ENCODE measurements at regions not wholly inside any gene's neighbourhood (a gene's known extent, or its start where the extent isn't known, plus 50 kb on each side); places are given as distances from the start of the nearest gene placed in this dataset.

DNA sequence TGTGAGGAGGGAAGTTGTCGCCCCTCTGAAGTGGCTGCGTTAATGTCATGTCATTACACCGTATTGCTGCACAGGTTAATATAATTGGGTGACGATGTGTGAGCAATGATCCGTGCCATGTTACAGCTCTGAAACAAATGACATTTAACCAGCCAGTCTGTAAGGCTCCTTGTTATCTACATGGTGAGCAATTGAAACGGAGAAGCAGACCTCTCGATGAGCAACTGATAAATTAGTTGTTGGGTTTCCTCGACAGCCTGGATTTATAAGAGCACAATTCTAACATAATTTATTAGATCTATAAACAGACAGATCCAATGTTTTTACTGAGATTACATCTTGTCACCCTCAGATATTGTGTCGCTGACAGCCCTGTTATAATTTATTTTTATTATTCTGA is 49.9 kb upstream of the MAFB start:
- Histone ChIP-seq H3K27ac (no peak overlapping the region), H3K4me3 (no peak overlapping the region), H3K27me3 (no peaks in the 10 kb centered on the region), H3K36me3 (no peaks in the 10 kb centered on the region), H3K4me1 (no peaks in the 10 kb centered on the region), H3K9me3 (no peaks in the 10 kb centered on the region)
- 48 to 55% methylated on average over 9 of the region's 9 CpGs for WGBS, 2 donors
- DNase-seq (ENCODE audit: low spot score in 2 of 2) = no peak
- TF ChIP-seq POLR2A (IDR thresholded peaks at IDR 0.05) = no peak
- TF ChIP-seq, protein P1, sequence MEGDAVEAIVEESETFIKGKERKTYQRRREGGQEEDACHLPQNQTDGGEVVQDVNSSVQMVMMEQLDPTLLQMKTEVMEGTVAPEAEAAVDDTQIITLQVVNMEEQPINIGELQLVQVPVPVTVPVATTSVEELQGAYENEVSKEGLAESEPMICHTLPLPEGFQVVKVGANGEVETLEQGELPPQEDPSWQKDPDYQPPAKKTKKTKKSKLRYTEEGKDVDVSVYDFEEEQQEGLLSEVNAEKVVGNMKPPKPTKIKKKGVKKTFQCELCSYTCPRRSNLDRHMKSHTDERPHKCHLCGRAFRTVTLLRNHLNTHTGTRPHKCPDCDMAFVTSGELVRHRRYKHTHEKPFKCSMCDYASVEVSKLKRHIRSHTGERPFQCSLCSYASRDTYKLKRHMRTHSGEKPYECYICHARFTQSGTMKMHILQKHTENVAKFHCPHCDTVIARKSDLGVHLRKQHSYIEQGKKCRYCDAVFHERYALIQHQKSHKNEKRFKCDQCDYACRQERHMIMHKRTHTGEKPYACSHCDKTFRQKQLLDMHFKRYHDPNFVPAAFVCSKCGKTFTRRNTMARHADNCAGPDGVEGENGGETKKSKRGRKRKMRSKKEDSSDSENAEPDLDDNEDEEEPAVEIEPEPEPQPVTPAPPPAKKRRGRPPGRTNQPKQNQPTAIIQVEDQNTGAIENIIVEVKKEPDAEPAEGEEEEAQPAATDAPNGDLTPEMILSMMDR (IDR thresholded peaks at IDR 0.05) = no peak
- no peak for TF ChIP-seq EP300 (IDR thresholded peaks at IDR 0.05)

- DNase-seq (ENCODE audit: low spot score in 2 of 2) = no peak
- Histone ChIP-seq H3K36me3 (no peaks in the 10 kb centered on the region), H3K27me3 (no peaks in the 10 kb centered on the region), H3K4me1 (no peaks in the 10 kb centered on the region), H3K4me3 (no peak overlapping the region), H3K9me3 (no peaks in the 10 kb centered on the region), H3K27ac (no peak overlapping the region)
- 60 to 87% methylated on average over 1 of the region's 1 CpG for WGBS, 2 donors
- no peak for TF ChIP-seq EP300 (IDR thresholded peaks at IDR 0.05)
- no peak for TF ChIP-seq POLR2A (IDR thresholded peaks at IDR 0.05)
- TF ChIP-seq, protein P1 (IDR thresholded peaks at IDR 0.05) = no peak
Observed at GRCh38 chr20:40739841-40740240, 50.8 kb upstream of the MAFB start.

GRCh38 chr20:40741507-40742106 is 52.6 kb upstream of the MAFB start:
- Histone ChIP-seq H3K9me3 (no peaks in the 10 kb centered on the region), H3K4me3 (no peak overlapping the region), H3K27me3 (no peaks in the 10 kb centered on the region), H3K27ac (no peak overlapping the region), H3K4me1 (no peaks in the 10 kb centered on the region), H3K36me3 (no peaks in the 10 kb centered on the region)
- TF ChIP-seq, protein P1 (IDR thresholded peaks at IDR 0.05) = peak; percentile 16 to 36 (median 27)
- TF ChIP-seq POLR2A (IDR thresholded peaks at IDR 0.05) (no peak), EP300 (IDR thresholded peaks at IDR 0.05) (no peak)
- DNase-seq (ENCODE audit: low spot score in 2 of 2) = peak in 1 of 2 donors; percentile 37
- 48 to 58% methylated on average over 5 to 6 of the region's 6 CpGs for WGBS, 2 donors

DNA sequence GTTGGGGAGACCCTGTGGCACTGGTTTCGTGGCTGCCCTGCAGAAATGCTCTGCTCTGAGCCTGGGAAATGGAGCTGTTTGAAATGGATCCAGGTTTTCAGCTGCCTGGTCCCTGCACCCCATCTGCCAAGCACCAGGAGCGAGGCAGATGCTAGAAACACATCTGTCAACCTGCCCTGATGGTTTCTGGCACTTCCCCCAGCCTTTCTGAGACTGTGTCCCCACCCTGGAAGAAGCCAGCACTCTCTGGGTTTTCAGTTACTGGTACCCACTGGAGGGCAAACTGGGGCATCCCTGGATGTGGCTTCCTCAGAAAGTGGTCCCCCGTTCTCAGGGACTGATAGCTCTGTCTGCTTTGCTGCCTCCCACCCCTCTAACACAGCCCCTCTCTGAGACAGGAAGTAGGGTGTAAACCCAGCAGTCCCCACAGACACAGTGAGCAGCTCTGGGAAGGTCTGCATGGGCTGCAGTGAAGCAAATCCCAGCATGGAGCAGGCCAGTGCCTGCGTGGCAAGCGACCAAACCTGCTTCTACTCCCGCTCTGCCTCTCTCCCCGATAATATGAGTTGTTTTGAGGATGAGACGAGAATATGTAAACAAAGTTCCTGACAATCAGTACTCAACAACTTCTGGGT is 54.2 kb upstream of the MAFB start:
- Histone ChIP-seq H3K4me3 (no peak overlapping the region), H3K9me3 (no peaks in the 10 kb centered on the region), H3K36me3 (no peaks in the 10 kb centered on the region), H3K27me3 (no peaks in the 10 kb centered on the region), H3K4me1 (no peaks in the 10 kb centered on the region), H3K27ac (no peak overlapping the region)
- no peak for DNase-seq (ENCODE audit: low spot score in 2 of 2)
- TF ChIP-seq POLR2A (IDR thresholded peaks at IDR 0.05) (no peak), EP300 (IDR thresholded peaks at IDR 0.05) (no peak)
- TF ChIP-seq, protein P1 (IDR thresholded peaks at IDR 0.05) = no peak
- 68 to 75% methylated on average over 8 of the region's 8 CpGs for WGBS, 2 donors

- no peak overlapping the region for H3K27ac ChIP-seq
- no peak overlapping the region for H3K4me3 ChIP-seq
- no peaks in the 10 kb centered on the region for H3K36me3 ChIP-seq
- no peak for DNase-seq (ENCODE audit: low spot score in 2 of 2)
- TF ChIP-seq POLR2A (IDR thresholded peaks at IDR 0.05) (no peak), EP300 (IDR thresholded peaks at IDR 0.05) (no peak)
- TF ChIP-seq, protein P1 (IDR thresholded peaks at IDR 0.05) = no peak
- H3K4me1 ChIP-seq = no peaks in the 10 kb centered on the region
- no peaks in the 10 kb centered on the region for H3K9me3 ChIP-seq
- 50 to 57% methylated on average over 15 of the region's 15 CpGs for WGBS, 2 donors
- H3K27me3 ChIP-seq = no peaks in the 10 kb centered on the region
Observed at GRCh38 chr20:40744072-40744817, 55.2 kb upstream of the MAFB start.
